Iris pigment epithelial cell (primary cell): ENCODE measurements at regions not wholly inside any gene's neighbourhood (a gene's known extent, or its start where the extent isn't known, plus 50 kb on each side); places are given as distances from the start of the nearest gene placed in this dataset.
"Not testable (repeated sequence)": the region's sequence is repeated elsewhere in the genome, so short reads cannot be mapped to it uniquely, and the experiment has no call there.

Experiments
- DNase-seq: peaks from one replicate; pipeline ENCODE4 v3.0.0-alpha.2; 2011; ENCODE audit warnings: low read depth

- not testable (repeated sequence) for DNase-seq
Measured at GRCh38 chr14:37785298-37785697, 189.9 kb downstream of the TTC6 start.

GRCh38 chr14:37786114-37786625, 190.7 kb downstream of the TTC6 start:
- not testable (repeated sequence) for DNase-seq

- DNase-seq, result no peak
Measured at GRCh38 chr14:37787879-37788494, 192.6 kb downstream of the TTC6 start.

- no peak for DNase-seq
Measured at GRCh38 chr14:37791384-37792036, 196.1 kb downstream of the TTC6 start.

GRCh38 chr14:37792124-37792523, 196.7 kb downstream of the TTC6 start:
- no peak for DNase-seq

- no peak for DNase-seq
Measured at GRCh38 chr14:37796703-37797416, 201.4 kb downstream of the TTC6 start.

GRCh38 chr14:37797675-37798074, 202.2 kb downstream of the TTC6 start:
- no peak for DNase-seq

- DNase-seq, result no peak
Measured at GRCh38 chr14:37807722-37808121, 212.3 kb downstream of the TTC6 start.

GRCh38 chr14:37810094-37810801, 214.8 kb downstream of the TTC6 start:
- DNase-seq, result no peak

- peak; percentile 46 for DNase-seq
Measured at GRCh38 chr14:37813732-37814131, 218.3 kb downstream of the TTC6 start.

- DNase-seq, result no peak
Measured at GRCh38 chr14:37816135-37816534, 220.7 kb downstream of the TTC6 start.

GRCh38 chr14:37816743-37817295, 221.4 kb downstream of the TTC6 start:
- no peak for DNase-seq

- peak; percentile 86 for DNase-seq
Measured at GRCh38 chr14:37819155-37820015, 224.0 kb downstream of the TTC6 start.

GRCh38 chr14:37820810-37821209, 225.4 kb downstream of the TTC6 start:
- DNase-seq, result not testable (repeated sequence)

GRCh38 chr14:37824939-37825712, 229.7 kb downstream of the TTC6 start:
- peak; percentile 27 for DNase-seq

- DNase-seq, result no peak
Measured at GRCh38 chr14:37826869-37827268, 231.4 kb downstream of the TTC6 start.

- no peak for DNase-seq
Measured at GRCh38 chr14:37830271-37830670, 234.8 kb downstream of the TTC6 start.

GRCh38 chr14:37834275-37834674, 238.8 kb downstream of the TTC6 start:
- DNase-seq, result no peak

GRCh38 chr14:37838778-37839177, 243.3 kb downstream of the TTC6 start:
- DNase-seq, result not testable (repeated sequence)

GRCh38 chr14:37841039-37841438, 245.6 kb downstream of the TTC6 start:
- not testable (repeated sequence) for DNase-seq
